HG02840 (cell line): ENCODE measurements at regions not wholly inside any gene's neighbourhood (a gene's known extent, or its start where the extent isn't known, plus 50 kb on each side); places are given as distances from the start of the nearest gene placed in this dataset.

Experiments
- ATAC-seq: cut with Tn5 transposase; IDR thresholded peaks from one replicate; pipeline ENCODE4 v1.9.1; 2021; ENCODE audit warnings: mild to moderate bottlenecking, moderate library complexity, moderate number of reproducible peaks; ENCODE audit not compliant: unreplicated experiment, low FRiP score

- ATAC-seq = no peak
Observed at GRCh38 chr4:11005300-11005699, 320.7 kb upstream of the CLNK start.

- no peak for ATAC-seq
Observed at GRCh38 chr4:11004818-11005217, 320.2 kb upstream of the CLNK start.

DNA sequence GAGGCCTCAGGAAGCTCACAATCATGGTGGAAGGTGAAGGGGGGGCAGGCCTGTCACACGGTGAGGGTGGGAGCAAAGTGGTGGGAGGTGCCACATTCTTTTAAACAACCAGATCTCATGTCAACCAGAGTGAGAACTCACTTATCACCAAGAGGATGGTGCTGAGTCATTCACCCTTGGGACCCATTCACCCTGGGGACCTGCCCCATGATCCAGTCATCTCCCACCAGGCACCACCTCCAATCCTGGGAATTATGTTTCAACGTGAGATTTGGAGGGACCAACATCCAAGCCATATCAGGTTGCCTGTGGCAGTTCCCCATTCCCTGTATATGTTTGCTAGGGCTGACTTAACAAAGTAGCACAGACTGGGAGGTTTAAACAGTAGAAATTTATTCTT is 318.4 kb upstream of the CLNK start:
- ATAC-seq = no peak

DNA sequence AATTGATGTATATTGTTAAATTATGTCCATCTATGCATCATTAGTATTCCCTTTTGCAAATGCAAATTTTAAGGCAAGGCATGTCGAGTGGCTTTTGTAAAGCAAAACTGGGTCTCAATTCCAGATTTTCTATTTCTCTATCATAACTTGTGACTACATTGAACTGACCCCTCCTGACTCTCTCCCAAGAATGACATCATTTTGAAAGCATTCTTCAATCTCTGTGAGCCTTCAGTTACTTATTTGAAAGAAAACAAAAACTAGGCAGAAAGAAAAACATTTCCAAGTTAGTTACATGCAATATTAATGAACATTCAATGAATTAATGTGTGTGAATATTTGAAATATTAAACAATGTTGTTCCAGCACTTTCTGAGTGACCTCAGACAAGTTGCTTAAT is 314.3 kb upstream of the CLNK start:
- ATAC-seq = no peak

DNA sequence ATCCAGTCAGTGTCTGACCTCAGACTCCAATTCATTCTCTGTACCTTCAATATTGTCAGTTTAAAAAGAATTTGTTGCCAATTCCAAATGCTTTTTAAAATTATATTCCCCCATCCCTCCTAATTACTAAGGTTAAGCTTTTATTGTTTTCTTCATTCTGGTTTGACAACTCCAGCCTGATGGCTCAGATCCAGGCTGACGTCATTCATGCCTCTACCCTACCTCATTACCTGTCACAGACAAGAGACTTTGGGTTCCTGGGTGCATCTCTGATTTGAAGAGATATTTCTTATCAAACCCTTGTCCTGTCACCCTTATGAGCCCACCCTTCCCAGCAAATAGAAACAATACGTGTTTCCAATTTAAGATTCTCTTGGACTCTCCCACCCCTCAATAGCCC is 300.2 kb upstream of the CLNK start:
- ATAC-seq = no peak

- no peak for ATAC-seq
Observed at GRCh38 chr4:10983885-10984640, 299.5 kb upstream of the CLNK start.

DNA sequence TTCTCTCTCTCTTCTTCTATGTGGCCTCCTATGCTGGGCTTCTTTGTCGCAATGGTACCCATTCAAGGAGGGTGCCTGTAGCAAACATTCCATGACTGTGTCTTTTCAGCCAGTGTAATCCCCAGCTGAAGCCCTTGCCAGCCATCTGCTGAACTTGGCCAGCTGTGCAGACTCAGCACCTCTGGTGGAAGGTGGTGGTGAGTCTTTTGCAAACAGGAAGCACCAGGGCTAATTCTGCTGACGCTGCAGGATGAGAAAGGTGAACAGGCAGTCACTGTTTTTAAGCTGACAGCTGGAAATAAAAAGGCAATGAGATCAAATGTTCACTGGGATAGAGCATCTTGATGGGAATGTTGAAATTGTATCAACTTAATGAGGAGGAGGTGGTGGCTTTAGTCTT is 298.7 kb upstream of the CLNK start:
- ATAC-seq = no peak

- no peak for ATAC-seq
Observed at GRCh38 chr4:10982305-10982704, 297.7 kb upstream of the CLNK start.

GRCh38 chr4:10981576-10981975 is 297.0 kb upstream of the CLNK start:
- ATAC-seq = no peak

GRCh38 chr4:10981096-10981495 is 296.5 kb upstream of the CLNK start:
- ATAC-seq = no peak

DNA sequence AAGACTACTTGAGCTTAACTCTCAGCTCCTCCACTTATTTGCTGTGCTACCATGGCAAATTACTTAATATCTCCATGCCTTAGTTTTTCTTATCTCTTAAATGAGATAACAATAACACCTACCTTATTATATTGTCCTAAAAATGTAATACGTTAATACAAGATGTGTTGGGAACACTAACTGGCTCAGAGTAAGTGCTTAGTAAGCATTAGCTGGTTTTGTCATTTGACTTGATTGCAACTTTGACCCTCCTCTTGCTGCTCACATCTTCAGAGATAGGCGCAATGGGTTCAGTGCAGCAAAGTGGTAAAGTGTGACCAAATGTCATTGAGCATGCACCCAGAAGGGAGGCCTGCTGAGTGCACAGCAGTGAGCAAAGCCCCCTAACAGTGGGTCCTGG is 294.5 kb upstream of the CLNK start:
- ATAC-seq = no peak

GRCh38 chr4:10977534-10977933 is 293.0 kb upstream of the CLNK start:
- no peak for ATAC-seq

- no peak for ATAC-seq
Observed at GRCh38 chr4:10974371-10974770, 289.8 kb upstream of the CLNK start.

GRCh38 chr4:10973686-10974085 is 289.1 kb upstream of the CLNK start:
- ATAC-seq = no peak

- no peak for ATAC-seq
Observed at GRCh38 chr4:10971800-10972401, 287.3 kb upstream of the CLNK start.

GRCh38 chr4:10965196-10965595 is 280.6 kb upstream of the CLNK start:
- ATAC-seq = no peak

DNA sequence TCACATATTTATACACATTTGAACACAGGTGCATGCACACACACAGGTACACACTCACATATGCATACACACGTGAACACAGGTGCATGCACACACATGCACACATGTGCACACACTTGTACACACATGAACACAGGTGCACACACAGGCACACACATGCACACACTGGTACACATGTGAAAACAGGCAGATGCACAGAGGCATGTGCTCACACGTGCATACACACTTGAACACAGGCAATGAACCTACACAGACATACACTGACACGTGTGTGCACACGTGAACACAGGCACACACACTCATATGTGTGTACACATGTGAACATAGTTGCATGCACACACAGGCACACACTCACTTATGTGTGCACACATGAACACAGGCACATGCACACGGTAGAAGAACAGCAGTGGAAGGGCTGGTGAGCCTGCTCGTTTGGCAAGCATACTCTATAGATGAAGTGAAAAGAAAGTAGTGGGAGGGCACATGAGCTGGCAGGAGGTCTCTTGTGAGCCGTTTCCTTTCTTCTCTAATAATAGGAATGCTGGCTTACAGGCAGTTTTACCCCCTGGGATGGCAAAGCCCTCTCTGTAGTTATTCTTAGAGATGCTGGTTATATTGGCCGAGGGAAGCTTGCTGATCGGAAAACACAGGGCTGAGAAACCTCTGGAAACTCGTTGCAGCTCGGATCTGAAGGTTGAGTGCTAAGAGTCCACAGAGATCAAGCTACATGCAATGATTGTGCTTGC is 279.6 kb upstream of the CLNK start:
- ATAC-seq = no peak

GRCh38 chr4:10963241-10963640 is 278.7 kb upstream of the CLNK start:
- ATAC-seq = no peak

- ATAC-seq = no peak
Observed at GRCh38 chr4:10962246-10962645, 277.7 kb upstream of the CLNK start.

- ATAC-seq = no peak
Observed at GRCh38 chr4:10960389-10960788, 275.8 kb upstream of the CLNK start.

DNA sequence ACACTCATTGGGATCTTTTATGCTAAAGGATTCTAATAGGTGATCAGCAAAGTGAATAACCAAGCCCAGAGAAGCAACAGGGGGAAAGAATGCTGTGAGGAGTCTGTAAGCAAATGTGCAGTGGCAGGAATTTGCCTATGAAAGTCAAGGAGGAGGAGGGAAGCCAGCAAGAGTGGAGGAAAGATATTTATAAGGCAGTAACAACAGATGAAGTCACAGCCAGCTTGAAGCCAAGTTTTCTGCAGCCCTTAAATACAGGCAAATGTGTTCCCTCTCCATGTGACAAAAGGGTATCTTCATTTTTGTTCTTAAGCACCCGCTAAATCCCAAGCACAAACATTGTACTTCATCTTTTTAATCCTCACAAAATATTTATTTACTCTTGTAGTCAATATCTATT is 275.0 kb upstream of the CLNK start:
- no peak for ATAC-seq
